ENCODE measurements at regions not wholly inside any gene's neighbourhood (a gene's known extent, or its start where the extent isn't known, plus 50 kb on each side); places are given as distances from the start of the nearest gene placed in this dataset.

- Mint-ChIP-seq H3K27me3 (no peaks in the 10 kb centered on the region), H3K27ac (no peak overlapping the region), H3K9me3 (peaks cover 3% of the 10 kb centered on the region), H3K36me3 (no peaks in the 10 kb centered on the region), H3K4me1 (no peaks in the 10 kb centered on the region), H3K4me3 (no peak overlapping the region)
- ATAC-seq (ENCODE audit: low read depth) (no peak), DNase-seq (ENCODE audit: low spot score in 2 of 2) (no peak)
Observed at GRCh38 chr9:18122171-18122570, 351.8 kb upstream of the ADAMTSL1 start.

GRCh38 chr9:18124760-18125159, 349.2 kb upstream of the ADAMTSL1 start:
- Mint-ChIP-seq H3K4me3 (no peak overlapping the region), H3K27me3 (no peaks in the 10 kb centered on the region), H3K4me1 (no peaks in the 10 kb centered on the region), H3K27ac (no peak overlapping the region), H3K36me3 (no peaks in the 10 kb centered on the region), H3K9me3 (peaks cover 3% of the 10 kb centered on the region)
- DNase-seq (ENCODE audit: low spot score in 2 of 2) = no peak
- ATAC-seq (ENCODE audit: low read depth) = no peak

- no peak for DNase-seq (ENCODE audit: low spot score in 2 of 2)
- no peaks in the 10 kb centered on the region for H3K27me3 Mint-ChIP-seq
- no peak overlapping the region for H3K4me3 Mint-ChIP-seq
- no peak for ATAC-seq (ENCODE audit: low read depth)
- H3K36me3 Mint-ChIP-seq = no peaks in the 10 kb centered on the region
- H3K4me1 Mint-ChIP-seq = no peaks in the 10 kb centered on the region
- peaks cover 3% of the 10 kb centered on the region for H3K9me3 Mint-ChIP-seq
- no peak overlapping the region for H3K27ac Mint-ChIP-seq
Observed at GRCh38 chr9:18126831-18127498, 347.0 kb upstream of the ADAMTSL1 start.

- no peaks in the 10 kb centered on the region for H3K36me3 Mint-ChIP-seq
- peaks cover 4% of the 10 kb centered on the region for H3K9me3 Mint-ChIP-seq
- DNase-seq (ENCODE audit: low spot score in 2 of 2) (no peak), ATAC-seq (ENCODE audit: low read depth) (no peak)
- H3K27me3 Mint-ChIP-seq = no peaks in the 10 kb centered on the region
- H3K27ac Mint-ChIP-seq = no peak overlapping the region
- no peak overlapping the region for H3K4me3 Mint-ChIP-seq
- H3K4me1 Mint-ChIP-seq = no peaks in the 10 kb centered on the region
Observed at GRCh38 chr9:18127499-18127875, 346.5 kb upstream of the ADAMTSL1 start.

- Mint-ChIP-seq H3K27me3 (no peaks in the 10 kb centered on the region), H3K4me3 (no peak overlapping the region), H3K27ac (no peak overlapping the region), H3K9me3 (peaks cover 4% of the 10 kb centered on the region), H3K4me1 (no peaks in the 10 kb centered on the region), H3K36me3 (no peaks in the 10 kb centered on the region)
- no peak for ATAC-seq (ENCODE audit: low read depth)
- no peak for DNase-seq (ENCODE audit: low spot score in 2 of 2)
Observed at GRCh38 chr9:18129809-18130334, 344.1 kb upstream of the ADAMTSL1 start.

GRCh38 chr9:18136354-18136994, 337.5 kb upstream of the ADAMTSL1 start:
- ATAC-seq (ENCODE audit: low read depth) (no peak), DNase-seq (ENCODE audit: low spot score in 2 of 2) (no peak)
- no peaks in the 10 kb centered on the region for H3K36me3 Mint-ChIP-seq
- peaks cover 1% of the 10 kb centered on the region for H3K27me3 Mint-ChIP-seq
- H3K9me3 Mint-ChIP-seq = peaks cover 11% of the 10 kb centered on the region
- no peaks in the 10 kb centered on the region for H3K4me1 Mint-ChIP-seq
- H3K4me3 Mint-ChIP-seq = no peak overlapping the region
- no peak overlapping the region for H3K27ac Mint-ChIP-seq

- H3K4me1 Mint-ChIP-seq = no peaks in the 10 kb centered on the region
- peaks cover 1% of the 10 kb centered on the region for H3K27me3 Mint-ChIP-seq
- H3K36me3 Mint-ChIP-seq = no peaks in the 10 kb centered on the region
- ATAC-seq (ENCODE audit: low read depth) (no peak), DNase-seq (ENCODE audit: low spot score in 2 of 2) (no peak)
- no peak overlapping the region for H3K4me3 Mint-ChIP-seq
- no peak overlapping the region for H3K27ac Mint-ChIP-seq
- H3K9me3 Mint-ChIP-seq = peaks cover 9% of the 10 kb centered on the region
Observed at GRCh38 chr9:18137815-18138214, 336.1 kb upstream of the ADAMTSL1 start.

GRCh38 chr9:18138656-18139055, 335.3 kb upstream of the ADAMTSL1 start:
- Mint-ChIP-seq H3K27me3 (peaks cover 1% of the 10 kb centered on the region), H3K27ac (no peak overlapping the region), H3K4me1 (no peaks in the 10 kb centered on the region), H3K9me3 (peaks cover 9% of the 10 kb centered on the region), H3K4me3 (no peak overlapping the region), H3K36me3 (no peaks in the 10 kb centered on the region)
- DNase-seq (ENCODE audit: low spot score in 2 of 2) (no peak), ATAC-seq (ENCODE audit: low read depth) (no peak)

GRCh38 chr9:18141681-18142080, 332.3 kb upstream of the ADAMTSL1 start:
- H3K36me3 Mint-ChIP-seq = no peaks in the 10 kb centered on the region
- no peaks in the 10 kb centered on the region for H3K27me3 Mint-ChIP-seq
- H3K4me3 Mint-ChIP-seq = no peak overlapping the region
- peaks cover 7% of the 10 kb centered on the region for H3K9me3 Mint-ChIP-seq
- DNase-seq (ENCODE audit: low spot score in 2 of 2) = no peak
- ATAC-seq (ENCODE audit: low read depth) = no peak
- H3K4me1 Mint-ChIP-seq = no peaks in the 10 kb centered on the region
- H3K27ac Mint-ChIP-seq = no peak overlapping the region

GRCh38 chr9:18143073-18143745, 330.7 kb upstream of the ADAMTSL1 start:
- Mint-ChIP-seq H3K36me3 (no peaks in the 10 kb centered on the region), H3K27me3 (no peaks in the 10 kb centered on the region), H3K4me1 (no peaks in the 10 kb centered on the region), H3K4me3 (no peak overlapping the region), H3K27ac (no peak overlapping the region), H3K9me3 (peaks cover 5% of the 10 kb centered on the region)
- no peak for DNase-seq (ENCODE audit: low spot score in 2 of 2)
- no peak for ATAC-seq (ENCODE audit: low read depth)

- no peak for ATAC-seq (ENCODE audit: low read depth)
Observed at GRCh38 chr9:18146329-18146728, 327.6 kb upstream of the ADAMTSL1 start.

GRCh38 chr9:18149471-18150011, 324.4 kb upstream of the ADAMTSL1 start:
- H3K27ac Mint-ChIP-seq = no peak overlapping the region
- no peak overlapping the region for H3K4me3 Mint-ChIP-seq
- ATAC-seq (ENCODE audit: low read depth) (no peak), DNase-seq (ENCODE audit: low spot score in 2 of 2) (no peak)
- no peaks in the 10 kb centered on the region for H3K36me3 Mint-ChIP-seq
- peaks cover 3% of the 10 kb centered on the region for H3K9me3 Mint-ChIP-seq
- H3K27me3 Mint-ChIP-seq = no peaks in the 10 kb centered on the region
- no peaks in the 10 kb centered on the region for H3K4me1 Mint-ChIP-seq

More at GRCh38 chr9:18146329-18146728, 327.6 kb upstream of the ADAMTSL1 start:
- Mint-ChIP-seq H3K4me3 (no peak overlapping the region), H3K27me3 (no peaks in the 10 kb centered on the region), H3K27ac (no peak overlapping the region), H3K9me3 (peaks cover 3% of the 10 kb centered on the region), H3K36me3 (no peaks in the 10 kb centered on the region), H3K4me1 (no peaks in the 10 kb centered on the region)
- DNase-seq (ENCODE audit: low spot score in 2 of 2) = no peak

- Mint-ChIP-seq H3K27ac (no peak overlapping the region), H3K4me3 (no peak overlapping the region)
- no peak for ATAC-seq (ENCODE audit: low read depth)
Observed at GRCh38 chr9:18154661-18155060, 319.3 kb upstream of the ADAMTSL1 start.

GRCh38 chr9:18159254-18159653, 314.7 kb upstream of the ADAMTSL1 start:
- H3K4me3 Mint-ChIP-seq = no peak overlapping the region
- no peaks in the 10 kb centered on the region for H3K4me1 Mint-ChIP-seq
- peaks cover 2% of the 10 kb centered on the region for H3K9me3 Mint-ChIP-seq
- no peak overlapping the region for H3K27ac Mint-ChIP-seq
- ATAC-seq (ENCODE audit: low read depth) (no peak), DNase-seq (ENCODE audit: low spot score in 2 of 2) (no peak)
- no peaks in the 10 kb centered on the region for H3K36me3 Mint-ChIP-seq
- H3K27me3 Mint-ChIP-seq = no peaks in the 10 kb centered on the region

More at GRCh38 chr9:18154661-18155060, 319.3 kb upstream of the ADAMTSL1 start:
- no peaks in the 10 kb centered on the region for H3K27me3 Mint-ChIP-seq
- no peaks in the 10 kb centered on the region for H3K4me1 Mint-ChIP-seq
- no peak for DNase-seq (ENCODE audit: low spot score in 2 of 2)
- no peaks in the 10 kb centered on the region for H3K36me3 Mint-ChIP-seq
- peaks cover 2% of the 10 kb centered on the region for H3K9me3 Mint-ChIP-seq

Measured in memory B cell (primary cell).